NCI-H2081 treated with DMSO at 0.1 percent for 48 hours (cell line): ENCODE measurements at regions not wholly inside any gene's neighbourhood (a gene's known extent, or its start where the extent isn't known, plus 50 kb on each side); places are given as distances from the start of the nearest gene placed in this dataset.
"Not testable (repeated sequence)": the region's sequence is repeated elsewhere in the genome, so short reads cannot be mapped to it uniquely, and the experiment has no call there.

Experiments used
- DNase-seq: peaks from one replicate; lab custom pipeline; 2025; lab: John Stamatoyannopoulos, UW

GRCh38 chr21:19065164-19065563, 661.6 kb upstream of the TMPRSS15 start:
- DNase-seq = no peak

DNA sequence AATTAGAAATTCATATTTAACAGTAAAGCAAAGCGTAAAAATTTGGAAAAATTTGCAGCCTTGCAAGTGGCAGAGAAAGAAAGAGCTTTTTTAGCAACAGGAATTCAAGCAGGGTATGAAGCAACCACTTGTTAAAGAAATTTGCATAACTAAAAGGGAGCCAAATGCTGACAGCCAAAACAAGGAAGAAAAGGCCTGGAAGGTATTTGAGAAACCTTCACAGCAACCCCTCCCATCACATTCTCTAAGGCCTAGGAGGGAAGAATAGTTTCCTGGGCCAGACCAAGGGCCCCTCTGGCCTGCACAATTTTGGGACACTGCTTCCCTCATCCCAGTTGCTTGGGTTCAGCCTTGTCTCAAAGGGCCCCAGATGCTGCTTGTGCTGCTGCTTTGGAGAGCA, 672.4 kb upstream of the TMPRSS15 start:
- no peak for DNase-seq

GRCh38 chr21:19109694-19110093, 706.1 kb upstream of the TMPRSS15 start:
- no peak for DNase-seq

- not testable (repeated sequence) for DNase-seq
These were observed 715.7 kb upstream of the TMPRSS15 start for GRCh38 chr21:19119259-19119658.

- no peak for DNase-seq
These were observed 717.0 kb upstream of the TMPRSS15 start for GRCh38 chr21:19120591-19120990.

DNA sequence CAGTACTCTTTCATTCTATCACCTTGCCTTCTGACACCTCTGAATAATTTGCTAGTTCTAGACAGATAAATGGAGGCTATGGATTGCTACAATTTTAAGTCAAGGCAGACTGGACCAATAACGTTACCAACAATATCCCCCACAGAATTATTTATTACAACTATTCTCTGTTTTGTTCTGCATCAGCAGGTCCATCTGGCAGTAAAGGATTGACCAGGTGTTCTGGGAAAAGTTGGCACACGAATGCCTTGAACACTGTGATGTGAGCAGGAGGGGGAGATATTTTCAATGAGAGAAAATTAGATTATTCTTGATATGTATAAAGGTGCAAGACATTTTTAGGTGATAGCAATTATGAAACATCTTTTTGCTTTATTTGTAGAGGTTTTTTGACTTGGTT, 718.8 kb upstream of the TMPRSS15 start:
- DNase-seq = no peak

- DNase-seq = no peak
These were observed 719.5 kb upstream of the TMPRSS15 start for GRCh38 chr21:19123053-19123452.

- DNase-seq = no peak
These were observed 719.9 kb upstream of the TMPRSS15 start for GRCh38 chr21:19123525-19123924.

DNA sequence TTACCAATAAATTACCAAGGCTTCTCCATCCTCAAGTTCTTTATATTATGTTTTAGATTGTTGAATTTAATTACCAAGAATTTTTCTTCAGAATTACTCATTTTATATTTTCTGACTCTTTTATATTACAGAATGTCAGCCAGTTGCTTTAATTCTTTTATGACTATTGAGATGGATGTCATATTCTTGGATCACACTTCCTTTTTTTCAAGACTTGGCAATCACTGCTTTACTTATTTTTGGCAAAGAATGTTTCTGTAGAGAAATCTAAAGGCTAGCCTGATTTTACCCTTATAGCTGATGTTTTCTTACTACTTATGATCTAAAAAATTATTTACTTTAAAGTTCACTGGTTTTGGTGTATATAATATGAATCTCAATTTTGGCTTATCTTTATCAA, 721.1 kb upstream of the TMPRSS15 start:
- DNase-seq = no peak

DNA sequence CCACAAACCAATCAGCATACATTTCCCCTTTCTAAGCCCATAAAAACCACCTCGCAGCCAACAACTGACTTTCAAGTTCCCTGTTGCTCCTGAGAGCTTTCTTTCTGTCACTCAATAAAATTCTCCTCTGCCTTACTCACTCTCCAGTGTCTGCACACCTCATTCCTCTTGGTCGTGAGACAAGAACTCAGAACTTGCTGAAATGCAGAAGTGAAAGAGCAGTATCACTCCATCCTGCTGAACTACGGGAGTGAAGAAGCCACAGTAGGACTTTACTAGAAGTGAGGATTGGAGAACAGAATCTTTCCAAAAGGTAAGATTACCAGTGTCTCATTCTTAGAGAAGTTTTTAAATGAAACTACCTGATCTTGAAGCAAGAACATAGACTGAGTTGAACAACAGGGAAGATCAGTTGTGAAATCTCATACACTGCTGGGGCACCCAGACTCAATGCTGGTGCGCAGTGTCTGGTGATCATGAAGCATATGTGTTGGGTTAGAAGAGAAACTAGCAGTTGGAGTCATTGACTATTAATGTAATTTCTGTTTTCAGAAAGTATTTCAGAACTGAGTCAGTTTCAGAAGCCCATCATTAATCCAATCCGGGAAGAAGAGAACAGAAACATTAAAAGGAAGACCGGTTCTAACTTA, 726.9 kb upstream of the TMPRSS15 start:
- no peak for DNase-seq

DNA sequence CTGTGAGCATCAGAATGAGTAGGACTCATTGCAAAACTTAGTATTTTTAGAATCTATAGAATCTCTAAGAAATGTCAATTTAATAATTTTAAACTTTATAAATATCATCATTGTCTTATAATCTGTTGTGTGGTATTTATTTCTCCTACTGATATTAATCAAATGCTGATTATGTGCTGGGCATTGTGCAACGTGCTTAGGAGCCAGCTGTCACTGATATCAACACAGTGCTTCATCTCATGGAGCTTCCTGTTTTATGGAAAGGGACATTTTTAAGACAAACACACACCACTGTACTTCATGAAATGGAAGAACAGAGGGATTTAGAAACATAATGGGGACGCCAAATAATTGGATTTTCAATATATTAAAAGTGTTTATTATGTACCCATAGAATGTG, 737.9 kb upstream of the TMPRSS15 start:
- DNase-seq = no peak

GRCh38 chr21:19145682-19146293, 742.2 kb upstream of the TMPRSS15 start:
- DNase-seq = no peak

DNA sequence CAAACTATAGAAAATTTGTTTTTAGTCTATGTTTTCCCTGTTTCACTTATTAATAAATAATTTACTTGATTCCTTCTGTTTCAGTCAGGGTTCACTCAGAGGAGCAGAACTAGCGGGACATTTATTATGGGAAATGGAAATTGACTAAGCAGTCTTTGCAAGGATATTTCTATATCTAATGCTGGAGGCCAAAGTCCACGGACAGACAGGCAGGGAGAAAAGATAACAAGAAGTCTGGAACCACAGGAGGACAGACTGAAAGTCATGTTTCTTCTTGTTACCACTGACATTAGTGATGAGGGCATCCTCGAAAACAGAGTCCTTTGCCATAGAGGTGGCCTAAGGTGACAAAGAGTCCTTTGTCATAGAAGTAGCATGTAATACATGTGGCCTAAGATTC, 744.5 kb upstream of the TMPRSS15 start:
- DNase-seq = no peak

GRCh38 chr21:19171585-19171984, 768.0 kb upstream of the TMPRSS15 start:
- no peak for DNase-seq

DNA sequence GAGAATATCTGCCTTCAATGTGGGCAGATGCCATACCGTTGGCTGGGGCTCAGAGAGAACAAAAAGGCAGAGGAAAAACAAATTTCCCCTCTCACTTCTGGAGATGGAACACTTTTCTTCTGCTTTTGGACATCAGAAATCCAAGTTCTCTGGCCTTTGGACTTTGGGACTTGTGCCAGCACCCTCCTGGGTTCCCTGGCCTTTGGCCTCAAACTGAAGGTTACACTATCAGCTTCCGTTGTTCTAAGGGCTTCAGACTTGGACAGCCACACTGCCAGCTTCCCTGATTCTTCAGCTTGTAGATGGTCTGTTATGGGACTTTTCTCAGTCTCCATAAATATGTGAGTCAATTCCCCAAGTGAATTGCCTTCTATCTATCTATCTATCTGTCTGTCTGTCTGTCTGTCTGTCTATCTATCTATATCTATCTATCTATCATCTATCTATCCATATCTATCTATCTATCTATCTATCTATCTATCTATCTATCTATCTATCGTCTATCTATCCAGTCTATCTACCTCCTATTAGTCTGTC, 778.1 kb upstream of the TMPRSS15 start:
- DNase-seq = no peak

DNA sequence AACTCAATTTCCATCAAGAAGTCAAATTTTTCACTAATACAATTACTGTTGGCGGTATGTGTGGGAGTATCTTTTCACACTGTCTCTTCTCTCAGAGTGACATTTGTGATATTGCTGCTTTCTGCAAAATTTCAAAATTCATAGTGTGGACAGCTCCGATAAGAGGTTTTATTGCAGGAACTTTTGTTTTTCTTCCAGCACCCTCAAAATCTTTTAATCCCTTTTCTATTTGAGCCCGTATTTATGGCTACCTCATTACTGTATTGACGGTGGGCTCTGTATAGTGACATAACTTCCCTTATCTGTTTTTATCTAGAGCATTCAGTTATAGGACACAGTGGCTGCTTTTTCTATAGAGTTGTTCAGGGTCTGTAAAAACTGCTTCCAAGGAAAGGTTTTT, 794.4 kb upstream of the TMPRSS15 start:
- DNase-seq = no peak

GRCh38 chr21:19198801-19199200, 795.2 kb upstream of the TMPRSS15 start:
- no peak for DNase-seq

GRCh38 chr21:19218163-19218562, 814.6 kb upstream of the TMPRSS15 start:
- DNase-seq = no peak

DNA sequence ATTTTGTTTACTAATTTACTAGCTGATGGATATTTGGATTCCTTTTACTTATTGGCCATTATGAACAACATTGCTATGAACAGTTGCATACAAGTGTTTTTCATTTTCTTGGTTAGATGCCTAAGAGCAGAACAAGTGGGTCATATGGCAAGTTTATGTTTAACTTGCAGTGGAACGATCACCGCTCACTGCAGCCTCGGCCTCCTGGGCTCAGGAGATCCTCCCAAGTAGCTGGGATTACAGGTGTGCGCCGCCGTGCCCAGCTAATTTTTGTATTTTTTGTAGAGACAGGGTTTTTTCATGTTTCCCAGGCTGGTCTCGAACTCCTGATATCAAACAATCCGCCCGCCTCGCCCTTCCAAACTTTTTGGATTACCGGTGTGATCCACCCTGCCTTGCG, 820.5 kb upstream of the TMPRSS15 start:
- no peak for DNase-seq

GRCh38 chr21:19228226-19228625, 824.6 kb upstream of the TMPRSS15 start:
- DNase-seq = no peak

GRCh38 chr21:19233841-19234240, 830.3 kb upstream of the TMPRSS15 start:
- not testable (repeated sequence) for DNase-seq

GRCh38 chr21:19236209-19236608, 832.6 kb upstream of the TMPRSS15 start:
- no peak for DNase-seq

DNA sequence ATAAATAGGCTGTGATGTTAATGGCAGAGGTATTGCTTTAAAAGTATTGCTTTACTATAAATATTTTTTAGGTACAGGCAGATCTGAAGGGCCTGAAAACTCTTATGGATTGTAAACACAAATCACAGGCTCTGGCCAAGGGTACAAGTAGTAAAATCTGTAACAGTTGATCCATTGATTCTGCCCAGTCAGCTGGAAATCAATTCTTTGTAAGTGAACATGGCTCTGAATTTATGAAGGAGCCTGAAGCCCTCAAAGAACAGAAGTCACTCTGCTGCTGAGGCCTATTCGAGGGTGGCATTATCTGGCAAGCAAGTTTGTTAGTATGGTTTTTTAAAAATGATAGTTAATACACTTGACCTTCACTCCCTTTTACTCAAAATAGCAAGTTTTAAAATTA, 834.0 kb upstream of the TMPRSS15 start:
- DNase-seq = no peak

- DNase-seq = no peak
These were observed 836.1 kb upstream of the TMPRSS15 start for GRCh38 chr21:19239696-19240095.
